Brain pericyte (primary cell): ENCODE measurements at regions not wholly inside any gene's neighbourhood (a gene's known extent, or its start where the extent isn't known, plus 50 kb on each side); places are given as distances from the start of the nearest gene placed in this dataset.
"Not testable (repeated sequence)": the region's sequence is repeated elsewhere in the genome, so short reads cannot be mapped to it uniquely, and the experiment has no call there.

Source experiments
- DNase-seq: peaks from one replicate; pipeline ENCODE4 v3.0.0-alpha.2; 2012; ENCODE audit warnings: low read depth, low spot score

- DNase-seq: no peak
These were observed 277.8 kb upstream of the TYRP1 start for GRCh38 chr9:12415361-12415760.

DNA sequence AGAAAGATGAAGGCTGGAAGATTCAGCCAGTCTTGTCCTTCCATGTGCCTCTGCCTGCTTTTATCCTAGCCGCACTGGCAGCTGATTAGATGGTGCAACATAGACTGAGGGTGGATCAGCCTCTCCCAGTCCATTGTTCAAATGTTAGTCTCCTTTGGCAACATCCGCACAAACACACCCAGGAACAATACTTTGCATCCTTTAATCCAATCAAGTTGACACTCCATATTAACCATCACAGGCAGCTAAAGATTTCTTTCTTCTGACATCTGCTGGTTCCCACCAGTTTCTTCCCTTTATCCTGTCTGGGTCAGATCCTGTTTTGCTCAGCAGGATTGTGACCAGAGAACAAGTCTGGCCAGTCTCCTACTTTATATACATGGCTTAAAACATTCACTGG is 276.5 kb upstream of the TYRP1 start:
- DNase-seq: no peak

DNA sequence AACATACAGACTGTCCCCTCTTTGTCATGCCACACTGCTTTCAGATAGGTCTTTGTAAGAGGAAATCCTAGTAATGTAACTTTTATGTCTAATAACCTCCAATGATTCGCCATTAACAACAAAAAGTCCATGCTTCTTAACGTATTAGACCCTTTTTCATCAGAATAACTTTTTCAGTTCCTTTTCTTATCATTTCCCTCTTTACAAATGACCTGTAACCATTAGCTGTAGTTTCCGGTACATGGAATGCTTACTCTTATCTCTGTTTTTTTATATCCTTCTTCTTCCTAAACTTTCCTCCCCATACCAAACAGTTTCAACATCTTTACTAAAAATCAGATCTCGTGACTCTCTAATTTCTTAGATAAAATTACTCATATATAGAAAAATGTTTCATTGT is 268.9 kb upstream of the TYRP1 start:
- no peak for DNase-seq

- DNase-seq: no peak
These were observed 267.0 kb upstream of the TYRP1 start for GRCh38 chr9:12425878-12426864.

DNA sequence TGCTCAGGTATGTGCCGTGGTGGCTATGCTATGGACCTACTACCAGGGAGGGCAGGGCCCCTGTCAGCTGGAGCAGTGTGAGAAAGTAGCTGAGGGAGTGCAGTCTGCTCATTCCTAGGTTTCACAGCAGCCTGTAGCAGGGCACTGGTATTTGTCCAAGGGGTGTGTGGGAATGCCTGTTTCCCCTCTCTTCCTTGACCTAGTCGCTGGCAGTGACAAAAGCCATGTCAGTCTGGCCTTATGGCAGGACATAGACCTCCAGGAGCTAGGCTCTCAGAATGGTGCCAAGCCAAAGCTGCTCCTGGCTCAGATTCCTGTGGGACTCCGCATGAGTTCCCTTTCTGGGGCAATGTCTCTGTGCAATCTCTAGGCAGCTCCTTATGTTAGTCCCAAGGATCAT is 253.9 kb upstream of the TYRP1 start:
- DNase-seq: no peak

DNA sequence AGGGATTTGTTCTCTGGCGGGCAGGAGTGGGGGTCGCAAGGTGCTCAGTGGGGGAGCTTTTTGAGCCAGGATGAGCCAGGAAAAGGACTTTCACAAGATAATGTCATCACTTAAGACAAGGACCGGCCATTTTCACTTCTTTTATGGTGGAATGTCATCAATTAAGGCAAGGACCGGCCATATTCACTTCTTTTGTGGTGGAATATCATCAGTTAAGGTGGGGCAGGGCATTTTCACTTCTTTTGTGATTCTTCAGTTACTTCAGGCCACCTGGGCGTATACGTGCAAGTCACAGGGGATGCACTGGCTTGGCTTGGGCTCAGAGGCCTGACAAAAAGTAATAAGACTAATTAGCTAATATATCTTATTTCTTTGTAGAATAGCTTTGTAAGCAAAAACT is 252.1 kb upstream of the TYRP1 start:
- DNase-seq: not testable (repeated sequence)

- DNase-seq: no peak
These were observed 251.7 kb upstream of the TYRP1 start for GRCh38 chr9:12441506-12441905.

DNA sequence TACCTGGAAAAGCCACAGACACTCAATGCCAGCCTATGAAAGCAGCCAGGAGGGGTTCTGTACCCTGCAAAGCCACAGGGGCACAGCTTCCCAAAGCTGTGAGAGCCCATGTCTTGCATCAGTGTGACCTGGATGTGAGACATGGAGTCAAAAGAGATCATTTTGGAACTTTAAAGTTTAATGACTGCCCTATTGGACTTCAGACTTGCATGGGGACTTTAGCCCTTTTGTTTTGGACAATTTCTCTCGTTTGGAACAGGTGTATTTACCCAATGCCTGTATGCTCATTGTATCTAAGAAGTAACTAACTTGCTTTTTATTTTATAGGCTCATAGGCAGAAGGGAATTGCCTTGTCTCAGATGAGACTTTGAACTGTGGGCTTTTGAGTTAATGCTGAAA is 244.9 kb upstream of the TYRP1 start:
- no peak for DNase-seq

DNA sequence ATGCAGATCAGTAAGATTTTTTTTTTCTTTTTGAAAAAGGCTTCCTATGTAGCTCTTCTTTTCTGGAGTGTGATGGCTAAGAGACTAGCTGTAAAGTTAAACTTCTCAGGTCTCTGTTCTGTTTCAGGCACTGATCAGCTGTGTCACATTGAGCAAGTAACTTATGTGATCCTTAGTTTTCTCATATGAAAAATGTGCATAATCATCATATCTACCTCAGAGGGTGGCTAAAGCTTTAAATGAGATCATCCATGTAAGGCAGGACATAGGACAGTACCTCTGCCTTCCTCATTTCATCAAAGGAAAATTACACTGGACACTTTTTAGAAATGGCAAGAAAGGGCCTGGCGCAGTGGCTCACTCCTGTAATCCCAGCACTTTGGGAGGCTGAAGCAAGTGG is 235.9 kb upstream of the TYRP1 start:
- no peak for DNase-seq

DNA sequence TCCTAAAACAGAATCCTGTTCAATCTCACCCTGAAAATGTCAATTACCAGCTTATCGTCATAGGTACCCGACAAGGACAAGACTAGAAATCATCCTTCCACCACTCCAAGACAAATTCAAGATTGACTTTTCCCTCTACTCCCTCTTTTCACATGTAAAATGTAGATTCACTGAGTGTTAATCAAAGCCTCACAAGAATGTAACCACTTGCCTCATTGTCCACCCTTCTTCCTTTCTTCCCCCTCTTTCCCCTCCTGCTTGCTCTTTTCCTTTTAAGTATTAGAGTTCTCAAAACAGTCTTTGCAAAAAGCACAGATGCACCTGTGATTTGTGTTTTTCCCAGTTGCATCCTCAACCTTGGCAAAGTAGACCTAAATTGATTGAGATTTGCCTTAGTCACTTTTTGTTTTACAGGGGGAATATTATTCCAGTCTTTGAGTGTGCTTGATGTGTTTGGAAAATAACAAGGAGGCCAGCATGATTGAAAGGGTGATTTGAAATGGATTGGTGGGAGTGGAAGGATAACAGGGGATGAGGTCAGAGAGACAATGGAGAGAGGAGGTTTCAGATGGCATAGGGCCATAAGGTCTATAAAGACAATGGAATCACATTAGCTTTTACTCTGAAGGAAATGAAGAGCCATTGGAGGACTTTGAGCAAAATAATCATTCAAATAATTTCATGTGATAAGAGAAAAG is 231.3 kb upstream of the TYRP1 start:
- no peak for DNase-seq

- DNase-seq: no peak
These were observed 230.3 kb upstream of the TYRP1 start for GRCh38 chr9:12462861-12463260.

- DNase-seq: no peak
These were observed 229.5 kb upstream of the TYRP1 start for GRCh38 chr9:12463641-12464040.

DNA sequence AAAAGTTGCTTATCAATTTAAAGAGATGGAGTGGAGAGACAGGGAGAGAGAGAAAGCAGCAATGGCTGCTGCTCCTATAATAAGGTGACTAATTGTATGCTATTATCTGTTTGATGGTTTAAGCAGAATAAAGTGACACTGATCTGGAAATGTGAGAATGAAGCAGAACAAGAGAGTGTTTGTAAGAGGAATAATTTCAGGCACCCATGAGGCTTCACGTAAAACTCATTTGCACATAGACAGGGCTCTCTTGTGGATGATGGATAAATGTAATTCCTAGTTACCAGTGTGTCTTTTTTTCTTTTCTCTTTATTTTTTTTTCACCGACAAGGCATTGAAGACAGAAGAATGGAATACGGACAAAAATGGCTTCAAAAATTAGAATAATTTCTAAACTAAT is 228.8 kb upstream of the TYRP1 start:
- DNase-seq: no peak

DNA sequence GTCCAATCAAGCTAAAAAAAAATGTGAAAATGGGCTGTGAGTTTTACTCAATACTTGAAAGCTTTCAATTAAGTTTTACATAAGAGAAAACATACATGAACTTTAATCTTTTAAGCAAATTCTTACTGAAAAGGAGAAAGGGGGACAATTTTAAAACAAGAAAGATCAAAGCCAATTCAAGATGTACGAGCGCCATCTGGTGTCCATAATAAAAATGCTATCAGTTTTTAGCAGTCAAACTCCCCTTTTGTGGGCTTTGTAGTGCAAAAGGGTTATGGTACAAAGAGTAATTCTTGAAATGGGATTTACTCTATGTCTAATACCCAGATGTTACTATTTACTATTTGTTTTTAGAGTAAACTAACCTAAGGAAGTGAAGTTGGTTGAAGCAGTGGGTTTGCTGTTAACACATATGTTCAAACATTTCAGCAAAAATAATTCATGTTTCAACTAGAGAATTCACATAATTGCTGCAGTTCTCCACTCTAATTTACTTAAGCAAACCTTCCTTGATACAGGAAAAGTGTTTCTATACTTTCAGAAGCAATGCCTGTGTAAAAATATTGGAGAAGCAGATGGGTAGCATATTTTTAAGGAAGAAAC is 228.2 kb upstream of the TYRP1 start:
- DNase-seq: no peak

DNA sequence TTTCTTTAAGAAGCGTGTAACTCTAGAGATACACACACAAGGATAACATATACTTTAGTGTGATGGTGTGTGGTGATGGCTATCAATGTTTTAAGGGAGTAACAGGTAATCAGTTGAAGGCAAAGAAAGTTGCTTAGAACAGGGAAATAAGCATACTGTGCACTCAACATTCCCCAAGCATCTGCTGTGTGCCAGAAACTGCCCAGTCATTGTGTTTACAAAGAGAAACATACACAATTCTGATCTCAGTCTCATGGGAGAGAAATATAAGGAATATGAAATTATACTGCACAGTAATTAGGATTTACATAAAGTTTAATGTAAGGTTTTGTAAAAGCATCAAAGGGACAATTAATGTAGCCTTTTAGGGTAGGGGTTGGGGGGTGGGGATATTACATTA is 224.1 kb upstream of the TYRP1 start:
- DNase-seq: no peak

DNA sequence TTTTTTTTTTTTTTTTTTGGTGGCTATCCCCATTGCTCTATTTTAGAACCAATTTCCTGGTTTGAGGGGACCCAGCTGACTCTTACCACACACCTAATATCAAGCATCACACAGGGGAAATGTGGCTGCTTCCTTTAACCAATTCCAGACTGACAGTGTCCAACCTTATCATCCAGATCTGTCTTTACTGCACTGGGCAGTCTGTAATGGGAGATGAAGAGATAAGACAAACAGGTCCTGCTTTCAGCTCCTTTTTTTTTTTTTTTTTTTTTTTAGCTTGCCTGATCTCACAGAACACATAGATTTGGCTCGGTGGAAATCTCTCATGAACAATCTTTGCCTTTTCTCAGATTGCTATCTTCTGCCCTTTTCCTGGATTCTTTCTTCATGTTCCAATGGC is 198.8 kb upstream of the TYRP1 start:
- DNase-seq: no peak

DNA sequence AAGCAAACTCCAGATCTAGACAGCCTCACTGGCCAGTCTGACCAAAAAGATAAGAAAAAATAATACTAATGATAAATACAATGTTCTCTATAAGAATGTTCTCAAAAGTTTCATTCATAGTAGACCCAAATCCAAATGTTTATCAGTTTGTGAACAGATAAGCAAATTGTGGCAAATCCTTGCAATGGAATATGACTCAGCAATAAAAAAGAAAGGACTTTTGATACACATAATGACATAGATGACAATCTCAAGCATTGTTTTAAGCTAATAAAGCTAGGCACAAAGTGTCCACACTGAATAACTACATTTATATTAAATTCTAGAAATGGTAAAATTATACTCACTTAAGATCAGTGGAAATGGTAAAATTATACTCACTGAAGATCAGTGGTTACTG is 195.4 kb upstream of the TYRP1 start:
- DNase-seq: no peak

DNA sequence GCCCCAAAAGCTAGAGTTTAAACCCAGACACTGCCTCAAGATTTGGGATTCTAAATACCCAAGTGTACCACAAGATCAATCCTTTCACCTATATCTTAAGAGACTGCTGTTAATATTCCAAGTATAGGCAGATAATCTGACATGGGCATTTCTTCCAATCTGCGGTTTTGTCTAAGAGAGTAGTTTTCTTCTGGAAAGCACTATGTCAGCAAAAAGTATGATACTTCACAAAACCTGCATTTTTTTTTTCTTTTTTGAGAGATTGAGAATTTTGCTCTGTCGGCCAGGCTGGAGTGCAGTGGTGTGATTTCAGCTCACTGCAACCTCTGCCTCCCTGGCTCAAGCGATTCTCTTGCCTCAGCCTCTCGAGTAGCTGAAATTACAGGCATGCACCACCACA is 190.7 kb upstream of the TYRP1 start:
- no peak for DNase-seq

GRCh38 chr9:12503606-12504122 is 189.5 kb upstream of the TYRP1 start:
- no peak for DNase-seq

GRCh38 chr9:12510551-12510950 is 182.6 kb upstream of the TYRP1 start:
- no peak for DNase-seq

DNA sequence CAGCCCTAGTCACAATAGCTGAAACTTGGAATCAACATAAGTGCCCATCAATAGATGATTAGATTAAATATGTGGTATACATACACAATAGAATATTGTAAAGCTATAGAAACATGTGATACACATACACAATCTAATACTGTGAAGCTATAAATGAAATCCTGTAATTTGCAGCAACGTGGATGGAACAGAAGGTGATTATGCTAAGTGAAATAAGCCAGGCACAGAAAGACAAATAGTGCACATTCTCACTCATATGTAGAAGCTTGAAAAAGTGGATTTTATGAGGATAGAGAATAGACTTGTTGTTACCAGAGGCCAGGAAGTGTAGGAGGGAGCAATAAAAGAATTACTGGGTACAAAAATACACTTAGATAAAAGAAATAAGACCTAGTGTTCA is 181.5 kb upstream of the TYRP1 start:
- no peak for DNase-seq

DNA sequence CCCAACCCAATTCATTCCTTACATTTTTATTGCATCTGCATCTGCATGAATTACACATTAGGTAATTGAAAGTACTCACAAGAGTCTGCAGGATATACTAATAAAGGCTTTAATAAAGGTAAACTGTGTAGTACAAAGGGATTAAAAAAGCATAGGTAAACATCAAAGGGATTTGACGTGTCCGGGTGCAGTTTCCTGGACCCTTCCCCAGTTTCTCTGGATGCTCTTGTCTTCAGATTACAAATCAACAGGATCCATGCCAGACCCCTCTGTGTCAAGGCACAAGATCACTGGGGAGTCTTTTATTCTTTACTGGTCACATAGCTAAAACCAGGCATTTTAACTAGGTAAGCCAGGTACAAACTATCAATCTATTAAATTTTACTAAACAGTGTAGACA is 177.2 kb upstream of the TYRP1 start:
- no peak for DNase-seq
